Body of pancreas (tissue), 4 donors: ENCODE measurements at regions not wholly inside any gene's neighbourhood (a gene's known extent, or its start where the extent isn't known, plus 50 kb on each side); places are given as distances from the start of the nearest gene placed in this dataset.

Source experiments
- POLR2A ChIP-seq, 3 donors: fragments of 450-650 bp; IDR thresholded peaks; one replicate each; pipeline ENCODE4 v1.6.1; 2016; ENCODE audit warnings: antibody characterized with exemption in 3 of 3, mild to moderate bottlenecking in 2 of 3
- TF ChIP-seq, protein P1 (sequence below), 7 experiments: fragments of 450-650 bp in 4 of 7; fragments of 200-600 bp in 3 of 7; sonication (generic) in 3 of 7; IDR thresholded peaks; one replicate each; pipeline ENCODE4 v1.5.1; 2016 to 2019; ENCODE audit warnings: antibody characterized with exemption in 7 of 7

DNA sequence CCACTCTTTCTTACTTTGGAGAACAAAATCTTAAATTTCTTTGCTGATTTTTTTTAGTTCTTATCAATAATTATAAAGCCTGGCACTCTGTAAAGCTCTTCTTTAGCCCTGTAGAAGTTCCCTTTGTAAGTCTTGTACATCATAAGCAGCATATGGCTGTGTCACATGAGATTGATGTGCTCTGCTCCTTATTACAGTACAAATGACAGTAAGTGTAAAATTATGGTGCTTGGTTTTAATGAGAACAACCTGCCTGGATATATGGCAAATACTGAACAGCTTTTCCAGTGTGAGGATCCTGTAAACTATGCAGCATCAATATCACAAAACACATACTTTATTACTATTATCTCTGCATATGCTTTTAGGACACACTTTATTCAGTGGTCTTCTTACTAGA lies 145.9 kb upstream of the GNPDA2 start:
- TF ChIP-seq, protein P1, sequence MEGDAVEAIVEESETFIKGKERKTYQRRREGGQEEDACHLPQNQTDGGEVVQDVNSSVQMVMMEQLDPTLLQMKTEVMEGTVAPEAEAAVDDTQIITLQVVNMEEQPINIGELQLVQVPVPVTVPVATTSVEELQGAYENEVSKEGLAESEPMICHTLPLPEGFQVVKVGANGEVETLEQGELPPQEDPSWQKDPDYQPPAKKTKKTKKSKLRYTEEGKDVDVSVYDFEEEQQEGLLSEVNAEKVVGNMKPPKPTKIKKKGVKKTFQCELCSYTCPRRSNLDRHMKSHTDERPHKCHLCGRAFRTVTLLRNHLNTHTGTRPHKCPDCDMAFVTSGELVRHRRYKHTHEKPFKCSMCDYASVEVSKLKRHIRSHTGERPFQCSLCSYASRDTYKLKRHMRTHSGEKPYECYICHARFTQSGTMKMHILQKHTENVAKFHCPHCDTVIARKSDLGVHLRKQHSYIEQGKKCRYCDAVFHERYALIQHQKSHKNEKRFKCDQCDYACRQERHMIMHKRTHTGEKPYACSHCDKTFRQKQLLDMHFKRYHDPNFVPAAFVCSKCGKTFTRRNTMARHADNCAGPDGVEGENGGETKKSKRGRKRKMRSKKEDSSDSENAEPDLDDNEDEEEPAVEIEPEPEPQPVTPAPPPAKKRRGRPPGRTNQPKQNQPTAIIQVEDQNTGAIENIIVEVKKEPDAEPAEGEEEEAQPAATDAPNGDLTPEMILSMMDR (IDR thresholded peaks at IDR 0.05), result no peak
- no peak for TF ChIP-seq POLR2A (IDR thresholded peaks at IDR 0.05)
